NCI-H1417 treated with DMSO at 0.1 percent for 48 hours (cell line): ENCODE measurements at regions not wholly inside any gene's neighbourhood (a gene's known extent, or its start where the extent isn't known, plus 50 kb on each side); places are given as distances from the start of the nearest gene placed in this dataset.

Source experiments
- DNase-seq: peaks from one replicate; lab custom pipeline; 2025; lab: John Stamatoyannopoulos, UW

- DNase-seq, result no peak
Observed at GRCh38 chr10:130370721-130371120, 234.5 kb downstream of the GLRX3 start.

GRCh38 chr10:130371156-130371555, 235.0 kb downstream of the GLRX3 start:
- DNase-seq, result no peak

- no peak for DNase-seq
Observed at GRCh38 chr10:130371666-130372065, 235.5 kb downstream of the GLRX3 start.

- no peak for DNase-seq
Observed at GRCh38 chr10:130372222-130372621, 236.0 kb downstream of the GLRX3 start.

- DNase-seq, result no peak
Observed at GRCh38 chr10:130372866-130373265, 236.7 kb downstream of the GLRX3 start.

GRCh38 chr10:130377986-130378540, 241.9 kb downstream of the GLRX3 start:
- no peak for DNase-seq

GRCh38 chr10:130378556-130379400, 242.6 kb downstream of the GLRX3 start:
- DNase-seq, result no peak

- DNase-seq, result no peak
Observed at GRCh38 chr10:130380056-130380455, 243.9 kb downstream of the GLRX3 start.

- no peak for DNase-seq
Observed at GRCh38 chr10:130382031-130382430, 245.8 kb downstream of the GLRX3 start.

- no peak for DNase-seq
Observed at GRCh38 chr10:130387936-130388580, 251.9 kb downstream of the GLRX3 start.

- no peak for DNase-seq
Observed at GRCh38 chr10:130388746-130389145, 252.6 kb downstream of the GLRX3 start.

GRCh38 chr10:130389906-130390305, 253.7 kb downstream of the GLRX3 start:
- no peak for DNase-seq

GRCh38 chr10:130392031-130392430, 255.8 kb downstream of the GLRX3 start:
- DNase-seq, result no peak

- DNase-seq, result no peak
Observed at GRCh38 chr10:130393342-130393741, 257.2 kb downstream of the GLRX3 start.

- DNase-seq, result no peak
Observed at GRCh38 chr10:130394832-130395231, 258.6 kb downstream of the GLRX3 start.

GRCh38 chr10:130395248-130395936, 259.2 kb downstream of the GLRX3 start:
- DNase-seq, result no peak

- DNase-seq, result no peak
Observed at GRCh38 chr10:130396044-130396443, 259.9 kb downstream of the GLRX3 start.

GRCh38 chr10:130398090-130398994, 262.2 kb downstream of the GLRX3 start:
- no peak for DNase-seq

GRCh38 chr10:130399425-130399950, 263.3 kb downstream of the GLRX3 start:
- DNase-seq, result no peak

GRCh38 chr10:130400890-130401289, 264.7 kb downstream of the GLRX3 start:
- DNase-seq, result no peak
